HUES48 (cell line): ENCODE measurements at regions not wholly inside any gene's neighbourhood (a gene's known extent, or its start where the extent isn't known, plus 50 kb on each side); places are given as distances from the start of the nearest gene placed in this dataset.

ENCODE experiments used
- H3K27ac ChIP-seq: one replicate; pipeline ENCODE4 v1.7.0; 2013; ENCODE audit warnings: low read depth, low read length, inconsistent platforms
- H3K27me3 ChIP-seq: 2 replicates; pipeline ENCODE4 v1.6.1; 2013; ENCODE audit warnings: mild to moderate bottlenecking, low read length; ENCODE audit not compliant: control insufficient read depth, insufficient read depth
- H3K36me3 ChIP-seq: 2 replicates; pipeline ENCODE4 v1.6.1; 2013; ENCODE audit warnings: low read length; ENCODE audit not compliant: control insufficient read depth, insufficient read depth
- H3K4me1 ChIP-seq: 2 replicates; pipeline ENCODE4 v1.6.1; 2013; ENCODE audit warnings: mild to moderate bottlenecking, low read length; ENCODE audit not compliant: control insufficient read depth, insufficient read depth
- H3K4me3 ChIP-seq: 2 replicates; pipeline ENCODE4 v1.5.1; 2013; ENCODE audit warnings: mild to moderate bottlenecking, low read depth, low read length
- H3K9ac ChIP-seq: 2 replicates; pipeline ENCODE4 v1.6.1; 2013; ENCODE audit warnings: mild to moderate bottlenecking, low read depth, low read length, moderate library complexity
- H3K9me3 ChIP-seq: 2 replicates; pipeline ENCODE4 v1.6.1; 2013; ENCODE audit warnings: low read length; ENCODE audit not compliant: control insufficient read depth, insufficient read depth

GRCh38 chr10:90642136-90642535, 215.7 kb downstream of the HTR7 start:
- H3K9ac ChIP-seq, result no peak overlapping the region
- H3K27me3 ChIP-seq, result no peaks in the 10 kb centered on the region
- no peak overlapping the region for H3K4me3 ChIP-seq
- H3K27ac ChIP-seq, result no peak overlapping the region
- H3K4me1 ChIP-seq, result peaks cover 11% of the 10 kb centered on the region
- no peaks in the 10 kb centered on the region for H3K9me3 ChIP-seq
- no peaks in the 10 kb centered on the region for H3K36me3 ChIP-seq

DNA sequence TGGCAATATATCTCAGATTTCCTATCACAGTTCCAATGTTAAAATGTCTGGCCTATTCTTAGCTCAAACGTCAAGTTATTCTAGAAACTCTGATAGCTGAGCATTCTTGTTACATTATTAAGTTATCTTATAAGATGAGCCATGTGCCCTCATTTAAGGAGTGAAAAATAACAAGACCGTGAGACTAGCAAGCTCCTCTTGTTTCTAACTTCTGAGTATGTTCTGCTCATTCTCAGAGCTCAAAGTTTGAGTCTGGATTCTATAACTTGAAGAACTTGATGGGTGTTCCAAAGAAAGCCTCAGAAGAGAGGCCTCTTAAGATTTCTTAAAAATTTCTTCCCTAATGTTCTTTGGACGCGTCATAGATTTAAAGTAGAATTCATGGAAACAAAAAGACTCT, 215.2 kb downstream of the HTR7 start:
- Histone ChIP-seq H3K36me3 (no peaks in the 10 kb centered on the region), H3K27ac (no peak overlapping the region), H3K27me3 (no peaks in the 10 kb centered on the region), H3K4me3 (no peak overlapping the region), H3K9me3 (no peaks in the 10 kb centered on the region), H3K9ac (no peak overlapping the region), H3K4me1 (peaks cover 7% of the 10 kb centered on the region; the same call in 1 of the 2 replicates)

GRCh38 chr10:90644165-90644564, 213.7 kb downstream of the HTR7 start:
- Histone ChIP-seq H3K27me3 (no peaks in the 10 kb centered on the region), H3K27ac (no peak overlapping the region), H3K4me1 (peaks cover 4% of the 10 kb centered on the region; the same call in 1 of the 2 replicates)

DNA sequence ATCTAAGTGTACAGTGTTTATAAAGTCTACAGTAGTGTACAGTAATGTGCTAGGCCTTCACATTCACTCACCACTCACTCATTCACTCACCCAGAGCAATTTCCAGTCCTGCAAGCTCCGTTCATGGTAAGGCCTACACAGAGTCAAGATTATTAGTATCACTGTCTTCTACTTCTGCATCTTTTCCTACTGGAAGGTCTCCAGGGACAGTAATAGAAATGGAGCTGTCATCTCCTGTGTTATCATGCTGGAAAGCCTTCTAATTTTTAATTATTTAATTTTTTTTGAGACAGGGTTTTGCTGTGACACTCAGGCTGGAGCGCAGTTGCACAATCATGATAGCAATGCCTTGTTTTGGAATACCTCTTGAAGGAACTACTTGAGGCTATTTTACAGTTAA, 207.0 kb downstream of the HTR7 start:
- Histone ChIP-seq H3K27me3 (no peaks in the 10 kb centered on the region), H3K27ac (no peak overlapping the region), H3K36me3 (no peaks in the 10 kb centered on the region), H3K9ac (no peak overlapping the region), H3K9me3 (no peaks in the 10 kb centered on the region), H3K4me3 (no peak overlapping the region), H3K4me1 (no peaks in the 10 kb centered on the region)

More at GRCh38 chr10:90644165-90644564, 213.7 kb downstream of the HTR7 start:
- Histone ChIP-seq H3K4me3 (no peak overlapping the region), H3K9ac (no peak overlapping the region), H3K36me3 (no peaks in the 10 kb centered on the region), H3K9me3 (no peaks in the 10 kb centered on the region)

- Histone ChIP-seq H3K4me3 (no peak overlapping the region), H3K4me1 (no peaks in the 10 kb centered on the region), H3K27ac (no peak overlapping the region), H3K9ac (no peak overlapping the region), H3K36me3 (no peaks in the 10 kb centered on the region), H3K27me3 (no peaks in the 10 kb centered on the region), H3K9me3 (no peaks in the 10 kb centered on the region)
These were observed 205.3 kb downstream of the HTR7 start for GRCh38 chr10:90652519-90652918.

GRCh38 chr10:90658791-90659190, 199.0 kb downstream of the HTR7 start:
- no peaks in the 10 kb centered on the region for H3K36me3 ChIP-seq
- no peak overlapping the region for H3K4me3 ChIP-seq
- H3K9me3 ChIP-seq, result no peaks in the 10 kb centered on the region
- H3K4me1 ChIP-seq, result no peaks in the 10 kb centered on the region
- no peaks in the 10 kb centered on the region for H3K27me3 ChIP-seq
- H3K27ac ChIP-seq, result no peak overlapping the region
- no peak overlapping the region for H3K9ac ChIP-seq

DNA sequence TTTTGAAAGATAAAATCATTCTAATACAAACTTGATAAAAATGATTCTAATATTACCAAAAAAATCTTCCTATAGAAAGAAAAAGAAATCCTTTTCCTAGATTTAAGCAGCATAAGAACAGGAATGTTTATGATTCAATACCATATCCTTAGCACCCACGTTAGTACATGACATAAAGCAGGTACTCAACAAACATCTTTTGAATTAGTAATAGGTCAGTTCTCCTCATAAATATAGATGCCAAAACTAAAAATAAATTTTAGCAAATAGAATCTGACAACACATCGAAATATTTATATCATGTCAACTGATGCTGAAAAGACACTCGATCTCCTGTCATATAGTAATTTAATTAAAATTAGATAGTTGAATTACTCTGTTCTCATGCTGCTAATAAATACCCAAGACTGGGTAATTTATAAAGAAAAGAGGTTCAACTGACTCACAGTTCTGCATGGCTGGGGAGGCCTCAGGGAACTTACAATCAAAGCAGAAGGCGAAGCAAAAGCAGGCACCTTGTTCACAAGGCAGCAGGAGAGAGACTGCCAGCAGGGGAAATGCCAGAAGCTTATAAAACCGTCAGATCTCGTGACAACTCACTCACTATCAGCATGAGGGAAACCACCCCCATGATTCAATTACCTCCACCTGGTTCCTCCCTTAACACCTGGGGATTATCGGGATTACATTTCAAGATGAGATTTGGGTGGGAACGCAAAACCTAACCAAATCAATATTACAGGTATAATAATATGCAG, 191.8 kb downstream of the HTR7 start:
- Histone ChIP-seq H3K9ac (no peak overlapping the region), H3K27ac (no peak overlapping the region), H3K4me1 (no peaks in the 10 kb centered on the region), H3K4me3 (no peak overlapping the region), H3K9me3 (no peaks in the 10 kb centered on the region), H3K27me3 (no peaks in the 10 kb centered on the region), H3K36me3 (no peaks in the 10 kb centered on the region)

DNA sequence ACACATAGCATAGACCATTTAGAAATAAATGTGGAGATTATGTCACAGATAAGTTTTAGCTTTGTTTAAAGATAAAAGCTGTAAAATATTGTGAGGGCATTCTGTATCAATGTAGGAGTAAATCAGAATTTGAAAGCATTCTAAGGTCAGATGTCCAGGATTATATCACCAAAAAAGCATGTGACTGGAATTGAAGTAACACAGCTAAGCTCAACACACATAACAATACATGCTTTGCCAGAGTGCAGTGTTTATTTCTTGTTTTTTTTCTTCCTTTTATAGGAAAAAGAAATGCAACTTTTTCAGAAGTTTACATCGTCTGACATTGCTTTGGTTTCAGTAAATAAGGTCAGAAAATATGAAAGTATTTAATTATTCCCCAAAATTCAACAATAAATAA, 183.4 kb downstream of the HTR7 start:
- Histone ChIP-seq H3K27me3 (no peaks in the 10 kb centered on the region), H3K4me3 (no peak overlapping the region), H3K9ac (no peak overlapping the region), H3K36me3 (no peaks in the 10 kb centered on the region), H3K4me1 (no peaks in the 10 kb centered on the region), H3K27ac (no peak overlapping the region), H3K9me3 (no peaks in the 10 kb centered on the region)

- Histone ChIP-seq H3K27me3 (no peaks in the 10 kb centered on the region), H3K36me3 (no peaks in the 10 kb centered on the region), H3K9me3 (no peaks in the 10 kb centered on the region), H3K4me1 (no peaks in the 10 kb centered on the region), H3K4me3 (no peak overlapping the region), H3K27ac (no peak overlapping the region), H3K9ac (no peak overlapping the region)
These were observed 182.9 kb downstream of the HTR7 start for GRCh38 chr10:90674928-90675327.

DNA sequence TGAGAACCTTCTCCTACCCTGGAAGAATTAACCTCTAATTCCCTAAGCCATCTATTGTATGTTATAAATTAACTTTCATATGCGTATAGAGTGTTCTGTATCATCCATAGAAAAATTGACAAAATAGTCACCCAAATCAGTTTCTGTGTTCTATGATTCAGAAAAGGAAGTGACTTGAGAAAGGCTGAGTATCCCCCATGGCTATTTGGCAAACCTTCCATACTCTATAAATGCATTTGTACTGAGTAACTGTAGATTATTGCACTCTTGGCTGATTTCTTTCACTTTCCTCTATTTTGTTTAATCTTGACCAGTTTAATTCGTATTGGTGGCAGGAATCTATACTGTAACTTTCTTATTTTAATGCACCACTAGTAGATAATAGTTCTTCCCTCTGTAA, 182.2 kb downstream of the HTR7 start:
- no peaks in the 10 kb centered on the region for H3K4me1 ChIP-seq
- H3K36me3 ChIP-seq, result no peaks in the 10 kb centered on the region
- H3K27ac ChIP-seq, result no peak overlapping the region
- no peak overlapping the region for H3K4me3 ChIP-seq
- no peak overlapping the region for H3K9ac ChIP-seq
- H3K27me3 ChIP-seq, result no peaks in the 10 kb centered on the region
- no peaks in the 10 kb centered on the region for H3K9me3 ChIP-seq
